IMR-90 (cell line): ENCODE measurements at regions not wholly inside any gene's neighbourhood (a gene's known extent, or its start where the extent isn't known, plus 50 kb on each side); places are given as distances from the start of the nearest gene placed in this dataset.

Source experiments
- ATAC-seq: fragments of 200-7000 bp; cut with Tn5 transposase; 2 replicates; pipeline ENCODE4 v1.9.1; 2020; ENCODE audit warnings: low read depth, mild to moderate bottlenecking, moderate library complexity
- BruUV-seq: library from RNA; stranded (reverse); fragments of 400-500 nt; replicated peaks from 2 replicates; lab custom pipeline; 2021; lab: Mats Ljungman, UMichigan
- CTCF ChIA-PET: fragments of 300-600 bp; formaldehyde crosslinking; extraction: SDS; loops from one replicate; lab custom pipeline; 2021; ENCODE audit warnings: antibody characterized with exemption; lab: Yijun Ruan, JAX
- POLR2A ChIA-PET: fragments of 300-600 bp; sonication (Branson Sonifier 250); formaldehyde crosslinking; loops from one replicate; lab custom pipeline; 2022; ENCODE audit warnings: antibody characterized with exemption; ENCODE audit not compliant: unreplicated experiment; lab: Charles Lee
- DNase-seq: peaks from one replicate; pipeline ENCODE4 v3.0.0; 2013
- H2AFZ ChIP-seq: replicated peaks from 2 replicates; pipeline ENCODE3; 2013; ENCODE audit warnings: low read length, mild to moderate bottlenecking; ENCODE audit not compliant: poor library complexity
- H2AK5ac ChIP-seq: 2 replicates; pipeline ENCODE4 v1.6.1; 2013; ENCODE audit warnings: low read depth, low read length, inconsistent platforms
- H2AK9ac ChIP-seq: replicated peaks from 2 replicates; pipeline ENCODE3; 2013; ENCODE audit warnings: mild to moderate bottlenecking, low read depth, low read length, moderate library complexity; ENCODE audit not compliant: poor library complexity
- H2BK120ac ChIP-seq: 2 replicates; pipeline ENCODE4 v1.6.1; 2013; ENCODE audit warnings: low read depth, low read length, inconsistent platforms
- H2BK15ac ChIP-seq: 3 replicates; pipeline ENCODE4 v1.6.1; 2013; ENCODE audit warnings: low read depth, low read length, inconsistent platforms
- H2BK20ac ChIP-seq: 2 replicates; pipeline ENCODE4 v1.6.1; 2013; ENCODE audit warnings: low read depth, mild to moderate bottlenecking, inconsistent platforms, low read length, moderate library complexity
- H2BK5ac ChIP-seq: 2 replicates; pipeline ENCODE4 v1.6.1; 2013; ENCODE audit warnings: mild to moderate bottlenecking, low read depth, low read length, inconsistent platforms; ENCODE audit not compliant: poor library complexity, severe bottlenecking
- H3K14ac ChIP-seq: replicated peaks from 2 replicates; pipeline ENCODE4 v1.6.1; 2013; ENCODE audit warnings: low read depth, low read length, inconsistent platforms
- H3K18ac ChIP-seq: 2 replicates; pipeline ENCODE4 v1.6.1; 2013; ENCODE audit warnings: low read depth, low read length, control low read depth
- H3K23ac ChIP-seq: 2 replicates; pipeline ENCODE4 v1.6.1; 2013; ENCODE audit warnings: low read depth, low read length, inconsistent platforms
- H3K27ac ChIP-seq: 2 replicates; pipeline ENCODE4 v1.5.1; 2013; ENCODE audit warnings: mild to moderate bottlenecking, control low read depth, low read length; ENCODE audit not compliant: insufficient read depth
- H3K27me3 ChIP-seq: 2 replicates; pipeline ENCODE4 v1.6.1; 2013; ENCODE audit warnings: low read length; ENCODE audit not compliant: control insufficient read depth, insufficient read depth
- H3K36me3 ChIP-seq: 2 replicates; pipeline ENCODE4 v1.6.1; 2013; ENCODE audit warnings: low read length, mixed read lengths; ENCODE audit not compliant: control insufficient read depth, insufficient read depth
- H3K4ac ChIP-seq: 2 replicates; pipeline ENCODE4 v1.6.1; 2013; ENCODE audit warnings: low read depth, low read length, inconsistent platforms
- H3K4me1 ChIP-seq: 2 replicates; pipeline ENCODE4 v1.6.1; 2013; ENCODE audit warnings: low read length, mixed read lengths; ENCODE audit not compliant: control insufficient read depth, insufficient read depth
- H3K4me2 ChIP-seq: 2 replicates; pipeline ENCODE4 v1.6.1; 2013; ENCODE audit warnings: low read depth, mild to moderate bottlenecking, control low read depth, low read length, moderate library complexity
- H3K4me3 ChIP-seq: 2 replicates; pipeline ENCODE4 v1.5.1; 2013; ENCODE audit warnings: low read depth, mild to moderate bottlenecking, control low read depth, low read length, moderate library complexity; ENCODE audit not compliant: insufficient read depth
- H3K56ac ChIP-seq: 2 replicates; pipeline ENCODE4 v1.6.1; 2013; ENCODE audit warnings: low read length, inconsistent platforms; ENCODE audit not compliant: insufficient read depth; ENCODE audit errors: extremely low read depth
- H3K79me1 ChIP-seq, 2 experiments: 2 replicates each; pipeline ENCODE4 v1.6.1; 2013; ENCODE audit warnings: low read length in 2 of 2, inconsistent platforms in 1 of 2, low read depth in 1 of 2
- H3K9ac ChIP-seq: 2 replicates; pipeline ENCODE4 v1.6.1; 2013; ENCODE audit warnings: low read depth, low read length, control low read depth
- H3K9me1 ChIP-seq: 2 replicates; pipeline ENCODE4 v1.6.1; 2013; ENCODE audit warnings: low read length, inconsistent platforms; ENCODE audit not compliant: insufficient read depth
- H3K9me3 ChIP-seq: 2 replicates; pipeline ENCODE4 v1.6.1; 2013; ENCODE audit warnings: low read length; ENCODE audit not compliant: control insufficient read depth, insufficient read depth
- H4K20me1 ChIP-seq: 2 replicates; pipeline ENCODE4 v1.6.1; 2013; ENCODE audit warnings: low read length, inconsistent platforms; ENCODE audit not compliant: insufficient read depth
- H4K5ac ChIP-seq: 2 replicates; pipeline ENCODE4 v1.6.1; 2013; ENCODE audit warnings: mild to moderate bottlenecking, low read depth, low read length, control low read depth
- H4K8ac ChIP-seq, 2 experiments: 2 replicates each; pipeline ENCODE4 v1.6.1; 2013; ENCODE audit warnings: low read depth in 2 of 2, low read length in 2 of 2, control low read depth in 1 of 2, inconsistent platforms in 1 of 2
- H4K91ac ChIP-seq: 2 replicates; pipeline ENCODE4 v1.6.1; 2013; ENCODE audit warnings: low read depth, low read length, inconsistent platforms; ENCODE audit not compliant: insufficient read depth
- CEBPB ChIP-seq: IDR thresholded peaks from 2 replicates; pipeline ENCODE4 v1.6.1; 2012; ENCODE audit warnings: low read depth, low read length, improper control_type of control experiment
- CHD1 ChIP-seq: IDR thresholded peaks from 2 replicates; pipeline ENCODE4 v1.6.1; 2012; ENCODE audit warnings: low read depth, low read length, improper control_type of control experiment
- MAZ ChIP-seq: IDR thresholded peaks from 2 replicates; pipeline ENCODE4 v1.6.1; 2012; ENCODE audit warnings: low read depth, mild to moderate bottlenecking, low read length, improper control_type of control experiment, moderate library complexity, borderline replicate concordance
- WGBS, 2 experiments: methylation state at CpG; one replicate each; pipeline versions ENCODE4 v1.1.5 to v1.1.7; 2013; ENCODE audit warnings: missing lambda C conversion rate in 2 of 2; ENCODE audit not compliant: insufficient read length in 1 of 2; ENCODE audit errors: extremely low coverage in 2 of 2; 5-methylcytosine and 5-hydroxymethylcytosine counted together
- dilution Hi-C: fragments of 300-500 bp; cut with HindIII; formaldehyde crosslinking; loops from one replicate; pipeline ENCODE4 v1.14.3; 2018; ENCODE audit warnings: low sequenced_read_pairs; ENCODE audit not compliant: unreplicated experiment
- in situ Hi-C: fragments of 300-500 bp; cut with MboI; formaldehyde crosslinking; loops from 3 replicates; pipeline ENCODE4 v1.14.3; 2019; ENCODE audit warnings: low sequenced_read_pairs, inconsistent platforms, mixed read lengths
- intact Hi-C: fragments of 100-400 bp; cut with micrococcal nuclease; formaldehyde crosslinking; loops from 2 replicates; pipeline ENCODE4 v1.10.0; 2022
- TF ChIP-seq, protein P1 (sequence below): fragments of 150-350 bp; IDR thresholded peaks from 2 replicates; pipeline ENCODE4 v1.6.1; 2016; ENCODE audit warnings: low read depth, mild to moderate bottlenecking, low read length, moderate library complexity, borderline replicate concordance

- Histone ChIP-seq H3K9ac (no peak overlapping the region), H3K9me3 (no peaks in the 10 kb centered on the region), H4K20me1 (no peaks in the 10 kb centered on the region), H3K36me3 (no peaks in the 10 kb centered on the region), H3K23ac (no peak overlapping the region), H3K56ac (no peak overlapping the region), H3K4me2 (no peak overlapping the region), H2BK5ac (no peak overlapping the region), H3K18ac (no peak overlapping the region), H2AFZ (no peak overlapping the region), H2BK120ac (no peak overlapping the region), H3K79me1 (no peaks in the 10 kb centered on the region), H3K27me3 (no peaks in the 10 kb centered on the region), H3K14ac (no peak overlapping the region), H4K8ac (no peak overlapping the region), H3K4ac (no peak overlapping the region), H3K27ac (no peak overlapping the region), H3K4me1 (no peaks in the 10 kb centered on the region), H3K4me3 (no peak overlapping the region), H2BK20ac (no peak overlapping the region), H3K9me1 (no peaks in the 10 kb centered on the region), H4K5ac (no peak overlapping the region), H2BK15ac (no peak overlapping the region), H2AK5ac (no peak overlapping the region), H2AK9ac (no peak overlapping the region), H4K91ac (no peak overlapping the region)
- WGBS, 2 experiments, result 63% methylated on average over 1 of the region's 1 CpG; no CpG with 5 or more reads in 1 of the 2 experiments
- dilution Hi-C loops, result no loop called here
- TF ChIP-seq CHD1, result no peak
- TF ChIP-seq MAZ, result no peak
- TF ChIP-seq, protein P1, sequence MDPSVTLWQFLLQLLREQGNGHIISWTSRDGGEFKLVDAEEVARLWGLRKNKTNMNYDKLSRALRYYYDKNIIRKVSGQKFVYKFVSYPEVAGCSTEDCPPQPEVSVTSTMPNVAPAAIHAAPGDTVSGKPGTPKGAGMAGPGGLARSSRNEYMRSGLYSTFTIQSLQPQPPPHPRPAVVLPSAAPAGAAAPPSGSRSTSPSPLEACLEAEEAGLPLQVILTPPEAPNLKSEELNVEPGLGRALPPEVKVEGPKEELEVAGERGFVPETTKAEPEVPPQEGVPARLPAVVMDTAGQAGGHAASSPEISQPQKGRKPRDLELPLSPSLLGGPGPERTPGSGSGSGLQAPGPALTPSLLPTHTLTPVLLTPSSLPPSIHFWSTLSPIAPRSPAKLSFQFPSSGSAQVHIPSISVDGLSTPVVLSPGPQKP, result no peak
- no peak for TF ChIP-seq CEBPB
- ChIA-PET CTCF (no interaction called here), POLR2A (no interaction called here)
- no TSS peak for BruUV-seq
- in situ Hi-C loops, result no loop called here
- intact Hi-C loops, result no loop called here
- DNase-seq, result no peak
- no peak; the same call in 1 of the 2 replicates for ATAC-seq
Observed at GRCh38 chr2:13034861-13035260, 318.1 kb downstream of the TRIB2 start.
